Lung microvascular endothelial cell (primary cell): ENCODE measurements at regions not wholly inside any gene's neighbourhood (a gene's known extent, or its start where the extent isn't known, plus 50 kb on each side); places are given as distances from the start of the nearest gene placed in this dataset.
"Not testable (repeated sequence)": the region's sequence is repeated elsewhere in the genome, so short reads cannot be mapped to it uniquely, and the experiment has no call there.

Experiments
- DNase-seq, 2 donors: peaks; one replicate each; pipeline versions ENCODE4 v3.0.0 to v3.0.0-alpha.2; 2010; ENCODE audit warnings: low read depth in 2 of 2

GRCh38 chr9:13942695-13943094, 371.2 kb downstream of the NFIB start:
- DNase-seq, result peak; percentile 28 to 88

GRCh38 chr9:13942201-13942600, 371.7 kb downstream of the NFIB start:
- DNase-seq, result no peak

- DNase-seq, result no peak
Observed at GRCh38 chr9:13941714-13942113, 372.2 kb downstream of the NFIB start.

GRCh38 chr9:13939701-13940490, 374.0 kb downstream of the NFIB start:
- DNase-seq, result no peak

GRCh38 chr9:13939134-13939533, 374.8 kb downstream of the NFIB start:
- peak in 1 of 2 donors; percentile 88 for DNase-seq

GRCh38 chr9:13934416-13934815, 379.5 kb downstream of the NFIB start:
- DNase-seq, result no peak

- DNase-seq, result no peak
Observed at GRCh38 chr9:13933268-13933656, 380.7 kb downstream of the NFIB start.

- no peak for DNase-seq
Observed at GRCh38 chr9:13932528-13933267, 381.2 kb downstream of the NFIB start.

- DNase-seq, result peak; percentile 76 to 79
Observed at GRCh38 chr9:13929013-13929412, 384.9 kb downstream of the NFIB start.

- no peak for DNase-seq
Observed at GRCh38 chr9:13923381-13923780, 390.6 kb downstream of the NFIB start.

GRCh38 chr9:13920557-13920956, 393.4 kb downstream of the NFIB start:
- no peak for DNase-seq

- no peak for DNase-seq
Observed at GRCh38 chr9:13919401-13919800, 394.5 kb downstream of the NFIB start.

GRCh38 chr9:13917534-13917933, 396.4 kb downstream of the NFIB start:
- DNase-seq, result no peak

GRCh38 chr9:13915591-13916301, 398.2 kb downstream of the NFIB start:
- DNase-seq, result no peak

- DNase-seq, result no peak
Observed at GRCh38 chr9:13915131-13915530, 398.8 kb downstream of the NFIB start.

- DNase-seq, result no peak
Observed at GRCh38 chr9:13911473-13911872, 402.5 kb downstream of the NFIB start.

GRCh38 chr9:13907842-13908241, 406.1 kb downstream of the NFIB start:
- not testable (repeated sequence) for DNase-seq

GRCh38 chr9:13904746-13905145, 409.2 kb downstream of the NFIB start:
- DNase-seq, result peak in 1 of 2 donors; percentile 34

GRCh38 chr9:13904311-13904710, 409.6 kb downstream of the NFIB start:
- no peak for DNase-seq

GRCh38 chr9:13902286-13903066, 411.5 kb downstream of the NFIB start:
- DNase-seq, result no peak

GRCh38 chr9:13901176-13901575, 412.8 kb downstream of the NFIB start:
- no peak for DNase-seq
